Heart left ventricle (tissue), 16 donors: ENCODE measurements at regions not wholly inside any gene's neighbourhood (a gene's known extent, or its start where the extent isn't known, plus 50 kb on each side); places are given as distances from the start of the nearest gene placed in this dataset.

Experiments used
- ATAC-seq, 4 donors: fragments of 200-7000 bp; cut with Tn5 transposase; one replicate each; pipeline ENCODE4 v1.9.1; 2020 to 2022; ENCODE audit warnings: moderate library complexity in 4 of 4, mild to moderate bottlenecking in 3 of 4, moderate number of reproducible peaks in 1 of 4
- DNase-seq, 5 donors: peaks; one replicate each; pipeline ENCODE4 v3.0.0-alpha.2; 2020
- H3K27ac ChIP-seq, 12 donors: fragments of 200-600 bp; sonication (generic) in 4 of 12; one replicate each; pipeline versions ENCODE4 v1.5.0 to v1.8.0; 2016 to 2022; ENCODE audit warnings: mild to moderate bottlenecking in 2 of 12
- H3K27me3 ChIP-seq, 9 donors: fragments of 200-600 bp; sonication (generic) in 2 of 9; one replicate each; pipeline versions ENCODE4 v1.5.1 to v1.8.0; 2016 to 2022; ENCODE audit warnings: mild to moderate bottlenecking in 3 of 9
- H3K36me3 ChIP-seq, 9 donors: fragments of 200-600 bp; sonication (generic) in 2 of 9; one replicate each; pipeline versions ENCODE4 v1.5.0 to v1.8.0; 2018 to 2022; ENCODE audit warnings: mild to moderate bottlenecking in 2 of 9
- H3K4me1 ChIP-seq, 12 donors: fragments of 200-600 bp; sonication (generic) in 4 of 12; one replicate each; pipeline versions ENCODE4 v1.5.0 to v1.8.0; 2016 to 2022; ENCODE audit warnings: mild to moderate bottlenecking in 3 of 12
- H3K4me3 ChIP-seq, 12 donors: fragments of 200-600 bp; sonication (generic) in 4 of 12; one replicate each; pipeline versions ENCODE4 v1.5.0 to v1.8.0; 2017 to 2022; ENCODE audit warnings: mild to moderate bottlenecking in 9 of 12, moderate library complexity in 4 of 12
- H3K9me3 ChIP-seq, 12 donors: fragments of 200-600 bp; sonication (generic) in 4 of 12; one replicate each; pipeline versions ENCODE4 v1.5.0 to v1.8.0; 2016 to 2022; ENCODE audit warnings: mild to moderate bottlenecking in 1 of 12
- CTCF ChIP-seq, 12 donors: fragments of 200-600 bp; sonication (generic) in 4 of 12; IDR thresholded peaks; one replicate each; pipeline versions ENCODE4 v1.5.0 to v1.8.0; 2018 to 2022; ENCODE audit warnings: antibody characterized with exemption in 12 of 12, mild to moderate bottlenecking in 5 of 12
- POLR2A ChIP-seq, 2 donors: fragments of 450-650 bp; IDR thresholded peaks; one replicate each; pipeline ENCODE4 v1.6.1; 2017; ENCODE audit warnings: antibody characterized with exemption in 2 of 2, mild to moderate bottlenecking in 2 of 2, moderate library complexity in 2 of 2
- WGBS, 4 donors: extraction: QIAGEN DNeasy Blood & Tissue Kit in 2 of 4; methylation state at CpG; one replicate each; pipeline versions ENCODE4 v1.1.5 to v1.1.7; 2013 to 2018; 5-methylcytosine and 5-hydroxymethylcytosine counted together
- intact Hi-C, 10 donors: fragments of 100-400 bp; cut with DNase I; formaldehyde crosslinking; loops; one replicate each; pipeline versions ENCODE4 v1.11.1 to v1.14.2; 2022
- donor health status: ischemic (EF 13 %, LVEDD 7.1; RV severe dilation, severe dysfunction).
- donor health status: healthy with polysubstance abuse.
- donor health status: DM: no; HTN: yes; CAD: no.
- donor health status: DM: no; HTN: no; CAD: no.
- donor health status: ischemic (EF 25% LVEDD 6.9; RV normal size, moderate dysfunction).
- donor health status: ischemic (EF 25% LVEDD 5.7; RV mildly dilated, moderate dysfunction).
- donor health status: healthy.
- donor health status: DM: yes; HTN: yes; CAD: no.
- donor health status: ischemic (EF 35%, LVEDD 5.7; RV mildly dilated, moderate dysfunction).
- donor health status: nonischemic (EF 11% LVEDD 7.7; RV severe dilation, severe dysfunction).
- donor health status: DM: yes; HTN: yes; CAD: no.
- donor health status: PGD.
- donor health status: ischemic (EF 29% LVEDD 5.4; RV normal size, mild dysfunction).
- donor health status: nonischemic (EF 23%, LVEDD 6.1; RV moderate dilation, normal function).

GRCh38 chrX:131595120-131595519 is 51.2 kb downstream of the OR13H1 start:
- TF ChIP-seq CTCF (IDR thresholded peaks at IDR 0.05) (no peak), POLR2A (IDR thresholded peaks at IDR 0.05) (no peak)
- WGBS, 4 donors, result 47 to 72% (median 61%) methylated on average over 3 of the region's 3 CpGs
- intact Hi-C loops, result no loop called here

GRCh38 chrX:131607792-131608369 is 64.0 kb downstream of the OR13H1 start:
- no peaks in the 10 kb centered on the region for H3K36me3 ChIP-seq
- H3K27ac ChIP-seq, result no peak overlapping the region
- no peaks in the 10 kb centered on the region for H3K4me1 ChIP-seq
- intact Hi-C loops, result no loop called here
- peaks cover 0 to 64% (median 0%) of the 10 kb centered on the region in 9 donors for H3K27me3 ChIP-seq
- ATAC-seq, result no peak
- DNase-seq, result no peak
- no peak for TF ChIP-seq CTCF (IDR thresholded peaks at IDR 0.05)
- WGBS, 4 donors, result 53 to 58% (median 55%) methylated on average over 2 of the region's 2 CpGs
- H3K9me3 ChIP-seq, result no peaks in the 10 kb centered on the region
- no peak overlapping the region for H3K4me3 ChIP-seq

More at GRCh38 chrX:131595120-131595519, 51.2 kb downstream of the OR13H1 start:
- no peak for DNase-seq
- no peak overlapping the region for H3K27ac ChIP-seq
- H3K27me3 ChIP-seq, result peaks cover 0 to 25% (median 0%) of the 10 kb centered on the region in 9 donors
- no peak for ATAC-seq
- H3K4me1 ChIP-seq, result no peaks in the 10 kb centered on the region
- no peaks in the 10 kb centered on the region for H3K36me3 ChIP-seq
- H3K4me3 ChIP-seq, result no peak overlapping the region
- H3K9me3 ChIP-seq, result no peaks in the 10 kb centered on the region

- Histone ChIP-seq H3K36me3 (no peaks in the 10 kb centered on the region), H3K9me3 (no peaks in the 10 kb centered on the region), H3K4me1 (no peaks in the 10 kb centered on the region), H3K27ac (no peak overlapping the region), H3K4me3 (no peak overlapping the region), H3K27me3 (peaks cover 0 to 64% (median 0%) of the 10 kb centered on the region in 9 donors)
- intact Hi-C loops, result no loop called here
- ATAC-seq (no peak), DNase-seq (no peak)
- TF ChIP-seq POLR2A (IDR thresholded peaks at IDR 0.05) (no peak), CTCF (IDR thresholded peaks at IDR 0.05) (no peak)
- 30 to 70% (median 56%) methylated on average over 5 of the region's 5 CpGs for WGBS, 4 donors
Observed at GRCh38 chrX:131609480-131609879, 65.6 kb downstream of the OR13H1 start.

GRCh38 chrX:131613260-131613659 is 69.4 kb downstream of the OR13H1 start:
- intact Hi-C loops, result no loop called here
- ATAC-seq (no peak), DNase-seq (no peak)
- no peaks in the 10 kb centered on the region for H3K36me3 ChIP-seq
- no peak overlapping the region for H3K27ac ChIP-seq
- H3K9me3 ChIP-seq, result no peaks in the 10 kb centered on the region
- no peaks in the 10 kb centered on the region for H3K4me1 ChIP-seq
- no peak overlapping the region for H3K4me3 ChIP-seq
- no peak for TF ChIP-seq CTCF (IDR thresholded peaks at IDR 0.05)
- no peak for TF ChIP-seq POLR2A (IDR thresholded peaks at IDR 0.05)
- 80 to 94% (median 86%) methylated on average over 3 of the region's 3 CpGs for WGBS, 4 donors
- H3K27me3 ChIP-seq, result peaks cover 0 to 55% (median 0%) of the 10 kb centered on the region in 9 donors
